ENCODE measurements at regions not wholly inside any gene's neighbourhood (a gene's known extent, or its start where the extent isn't known, plus 50 kb on each side); places are given as distances from the start of the nearest gene placed in this dataset.

DNA sequence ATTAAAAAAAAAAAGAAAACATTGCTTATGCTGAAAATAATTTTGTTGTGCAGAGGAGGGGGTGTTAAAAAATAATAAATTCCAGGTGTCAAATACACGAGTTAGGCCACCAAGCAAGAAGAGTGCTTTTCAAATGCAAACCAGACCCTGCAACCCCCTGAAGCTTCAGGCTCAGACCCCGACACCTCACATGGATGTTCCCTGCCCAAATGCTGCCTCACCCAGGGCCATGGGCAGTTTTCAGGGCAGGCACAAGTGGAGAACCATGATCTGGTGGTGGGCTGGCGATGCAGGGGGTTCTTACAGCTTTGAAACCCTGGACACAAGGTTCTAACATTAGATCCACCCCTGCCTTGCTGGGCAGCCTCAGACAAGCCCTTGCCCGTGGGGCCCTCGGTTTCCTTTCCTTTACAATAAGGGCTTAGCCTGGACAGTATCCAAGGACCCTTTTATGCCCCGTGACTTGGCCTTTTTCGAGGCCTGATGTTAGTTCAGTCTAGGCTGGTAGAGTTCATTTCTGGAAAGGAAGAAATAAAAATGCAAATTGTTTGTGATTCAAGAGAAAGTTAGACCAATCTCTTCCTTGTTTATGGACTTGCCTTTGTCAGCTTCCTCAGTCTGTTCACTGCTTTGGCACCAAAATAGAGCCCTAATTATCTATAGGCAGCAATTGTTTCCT, 168.7 kb downstream of the DDX1 start:
- peaks cover 3% of the 10 kb centered on the region for H3K9me3 Mint-ChIP-seq (ENCODE audit: low read depth)
- TF ChIP-seq, protein P1, sequence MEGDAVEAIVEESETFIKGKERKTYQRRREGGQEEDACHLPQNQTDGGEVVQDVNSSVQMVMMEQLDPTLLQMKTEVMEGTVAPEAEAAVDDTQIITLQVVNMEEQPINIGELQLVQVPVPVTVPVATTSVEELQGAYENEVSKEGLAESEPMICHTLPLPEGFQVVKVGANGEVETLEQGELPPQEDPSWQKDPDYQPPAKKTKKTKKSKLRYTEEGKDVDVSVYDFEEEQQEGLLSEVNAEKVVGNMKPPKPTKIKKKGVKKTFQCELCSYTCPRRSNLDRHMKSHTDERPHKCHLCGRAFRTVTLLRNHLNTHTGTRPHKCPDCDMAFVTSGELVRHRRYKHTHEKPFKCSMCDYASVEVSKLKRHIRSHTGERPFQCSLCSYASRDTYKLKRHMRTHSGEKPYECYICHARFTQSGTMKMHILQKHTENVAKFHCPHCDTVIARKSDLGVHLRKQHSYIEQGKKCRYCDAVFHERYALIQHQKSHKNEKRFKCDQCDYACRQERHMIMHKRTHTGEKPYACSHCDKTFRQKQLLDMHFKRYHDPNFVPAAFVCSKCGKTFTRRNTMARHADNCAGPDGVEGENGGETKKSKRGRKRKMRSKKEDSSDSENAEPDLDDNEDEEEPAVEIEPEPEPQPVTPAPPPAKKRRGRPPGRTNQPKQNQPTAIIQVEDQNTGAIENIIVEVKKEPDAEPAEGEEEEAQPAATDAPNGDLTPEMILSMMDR (IDR thresholded peaks at IDR 0.05): no peak
- H3K4me1 Mint-ChIP-seq (ENCODE audit: low read depth): peaks cover 5% of the 10 kb centered on the region
- H3K4me3 Mint-ChIP-seq (ENCODE audit: unreplicated experiment): no peak overlapping the region
- no peak for DNase-seq (ENCODE audit: low spot score)
- H3K36me3 Mint-ChIP-seq (ENCODE audit: low read depth): peaks cover under 1% of the 10 kb centered on the region
- no peak overlapping the region for H3K27ac Mint-ChIP-seq (ENCODE audit: unreplicated experiment)
- peaks cover 17% of the 10 kb centered on the region for H3K27me3 Mint-ChIP-seq (ENCODE audit: low read depth)

DNA sequence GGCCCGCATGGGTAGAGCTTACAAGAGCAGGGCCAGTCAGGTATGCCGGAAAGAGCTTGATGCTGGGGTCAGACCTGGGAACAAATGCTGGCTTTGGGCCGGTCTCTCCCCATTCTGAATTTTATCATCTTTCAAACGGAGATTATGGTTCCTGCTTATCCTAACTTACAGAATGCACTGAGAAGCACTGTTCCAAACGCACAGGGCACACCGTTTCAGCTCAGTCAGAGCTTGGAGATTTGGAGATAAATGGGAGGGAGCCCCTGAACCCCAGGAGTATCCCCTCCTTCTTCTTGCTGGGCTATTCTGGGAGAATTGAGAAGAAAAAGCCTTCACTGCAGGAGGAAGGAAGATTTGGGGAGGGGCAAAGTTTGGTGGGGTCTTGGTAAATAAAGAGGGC, 169.4 kb downstream of the DDX1 start:
- DNase-seq (ENCODE audit: low spot score): no peak
- TF ChIP-seq, protein P1 (IDR thresholded peaks at IDR 0.05): no peak
- Mint-ChIP-seq H3K27ac (ENCODE audit: unreplicated experiment) (no peak overlapping the region), H3K4me1 (ENCODE audit: low read depth) (peaks cover 5% of the 10 kb centered on the region), H3K27me3 (ENCODE audit: low read depth) (peaks cover 17% of the 10 kb centered on the region), H3K4me3 (ENCODE audit: unreplicated experiment) (no peak overlapping the region), H3K9me3 (ENCODE audit: low read depth) (peaks cover 3% of the 10 kb centered on the region), H3K36me3 (ENCODE audit: low read depth) (no peaks in the 10 kb centered on the region)

DNA sequence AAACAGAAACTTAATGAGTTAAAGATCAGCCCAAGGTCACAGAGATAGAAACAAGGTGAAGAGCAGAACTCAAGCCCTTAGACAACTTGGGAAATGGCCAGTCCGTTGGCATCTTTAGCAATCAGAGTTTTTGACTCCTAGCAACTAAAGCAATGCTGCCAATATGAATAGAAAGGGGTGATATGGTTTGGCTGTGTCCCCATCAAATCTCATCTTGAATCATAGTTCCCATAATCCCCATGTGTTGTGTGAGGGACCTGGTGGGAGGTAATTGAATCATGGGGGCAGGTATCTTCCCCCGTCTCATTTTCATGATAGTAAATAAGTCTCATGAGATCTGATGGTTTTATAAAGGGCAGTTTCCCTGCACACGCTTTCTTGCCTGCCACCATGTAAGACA, 170.2 kb downstream of the DDX1 start:
- H3K27me3 Mint-ChIP-seq (ENCODE audit: low read depth): peaks cover 20% of the 10 kb centered on the region
- no peak for DNase-seq (ENCODE audit: low spot score)
- no peak overlapping the region for H3K4me3 Mint-ChIP-seq (ENCODE audit: unreplicated experiment)
- peaks cover 5% of the 10 kb centered on the region for H3K4me1 Mint-ChIP-seq (ENCODE audit: low read depth)
- peaks cover 3% of the 10 kb centered on the region for H3K9me3 Mint-ChIP-seq (ENCODE audit: low read depth)
- TF ChIP-seq, protein P1 (IDR thresholded peaks at IDR 0.05): no peak
- H3K36me3 Mint-ChIP-seq (ENCODE audit: low read depth): no peaks in the 10 kb centered on the region
- H3K27ac Mint-ChIP-seq (ENCODE audit: unreplicated experiment): no peak overlapping the region

DNA sequence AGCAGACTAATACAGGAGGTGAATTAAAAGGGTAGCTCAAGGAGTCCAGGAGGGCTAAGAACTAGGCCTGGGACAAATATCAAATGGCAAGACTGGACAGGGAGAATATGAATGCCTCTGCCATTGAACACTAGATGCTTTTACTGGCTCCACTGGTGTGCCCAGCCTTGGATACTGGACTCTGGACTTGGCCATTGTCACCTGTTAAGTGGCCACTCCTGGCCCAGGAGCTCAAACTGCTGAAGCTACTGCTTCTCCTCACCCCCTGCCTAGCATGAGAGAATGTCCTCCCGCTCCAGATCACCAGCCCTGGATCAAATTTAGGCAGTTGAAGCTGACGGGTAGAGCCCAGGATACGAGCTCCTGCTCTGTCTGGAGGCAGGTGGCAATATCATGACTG, 170.8 kb downstream of the DDX1 start:
- Mint-ChIP-seq H3K27ac (ENCODE audit: unreplicated experiment) (no peak overlapping the region), H3K9me3 (ENCODE audit: low read depth) (peaks cover 3% of the 10 kb centered on the region), H3K4me1 (ENCODE audit: low read depth) (peaks cover 5% of the 10 kb centered on the region), H3K27me3 (ENCODE audit: low read depth) (peaks cover 21% of the 10 kb centered on the region), H3K36me3 (ENCODE audit: low read depth) (no peaks in the 10 kb centered on the region), H3K4me3 (ENCODE audit: unreplicated experiment) (no peak overlapping the region)
- TF ChIP-seq, protein P1 (IDR thresholded peaks at IDR 0.05): no peak
- no peak for DNase-seq (ENCODE audit: low spot score)

DNA sequence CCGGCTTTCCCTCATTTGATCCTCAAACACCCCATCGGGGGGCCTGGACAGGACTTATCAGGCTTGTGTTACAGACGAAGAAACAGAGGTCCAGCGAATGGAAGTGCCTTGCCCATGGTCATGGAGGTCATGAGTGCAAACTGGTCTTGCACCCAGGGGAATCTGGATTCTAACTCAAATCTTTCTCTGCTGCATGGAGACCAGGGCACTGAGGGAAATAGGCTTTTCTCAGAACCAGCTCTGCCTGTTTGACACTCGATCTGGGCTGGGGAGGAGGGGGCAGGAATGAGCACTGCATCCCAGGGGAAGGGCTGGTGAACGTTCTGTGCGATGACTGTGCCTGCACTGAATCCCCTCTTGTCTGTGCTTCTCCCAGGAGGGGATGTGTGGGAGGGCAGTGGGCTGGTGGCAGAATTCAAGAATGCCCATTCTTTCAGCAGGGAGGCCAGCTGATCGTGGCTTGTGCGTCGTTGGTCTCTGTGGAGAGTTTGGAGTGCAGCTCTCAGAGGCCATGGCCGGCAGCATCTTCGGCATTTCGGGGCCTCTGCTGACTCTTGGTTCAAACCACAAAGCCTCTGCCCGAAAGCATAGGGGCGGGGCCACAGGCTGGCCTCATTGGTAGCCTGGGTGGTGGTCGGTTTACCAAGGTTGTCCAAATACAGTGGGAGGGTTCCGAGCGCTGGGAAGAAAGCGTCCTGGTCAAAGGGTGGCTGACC, 171.6 kb downstream of the DDX1 start:
- H3K27me3 Mint-ChIP-seq (ENCODE audit: low read depth): peaks cover 19% of the 10 kb centered on the region
- no peak overlapping the region for H3K27ac Mint-ChIP-seq (ENCODE audit: unreplicated experiment)

More for the DNA sequence above, 171.6 kb downstream of the DDX1 start:
- DNase-seq (ENCODE audit: low spot score): no peak
- H3K4me1 Mint-ChIP-seq (ENCODE audit: low read depth): peaks cover 5% of the 10 kb centered on the region
- TF ChIP-seq, protein P1 (IDR thresholded peaks at IDR 0.05): no peak
- H3K36me3 Mint-ChIP-seq (ENCODE audit: low read depth): no peaks in the 10 kb centered on the region
- H3K9me3 Mint-ChIP-seq (ENCODE audit: low read depth): peaks cover 3% of the 10 kb centered on the region
- H3K4me3 Mint-ChIP-seq (ENCODE audit: unreplicated experiment): no peak overlapping the region

Data from chondrocyte (in vitro differentiated cells).